Prostate gland (tissue), 2 donors: ENCODE measurements at regions not wholly inside any gene's neighbourhood (a gene's known extent, or its start where the extent isn't known, plus 50 kb on each side); places are given as distances from the start of the nearest gene placed in this dataset.

Experiments used
- DNase-seq: peaks from one replicate; pipeline ENCODE4 v3.0.0-alpha.2; 2019; ENCODE audit warnings: low spot score
- H3K27ac ChIP-seq, 2 donors: fragments of 200-600 bp; sonication (generic); 2 replicates each; pipeline ENCODE4 v1.5.1; 2017 to 2019
- H3K27me3 ChIP-seq: fragments of 200-600 bp; sonication (generic); replicated peaks from 2 replicates; pipeline ENCODE4 v1.5.1; 2019; ENCODE audit not compliant: insufficient read depth
- H3K36me3 ChIP-seq, 2 donors: fragments of 200-600 bp; sonication (generic); 1 replicate in 1 of 2; 2 replicates in 1 of 2; pipeline versions ENCODE4 v1.5.1 to v1.8.1; 2017 to 2019
- H3K4me1 ChIP-seq: fragments of 200-600 bp; sonication (generic); replicated peaks from 2 replicates; pipeline ENCODE4 v1.5.1; 2019
- H3K4me3 ChIP-seq, 2 donors: fragments of 200-600 bp; sonication (generic); 2 replicates each; pipeline ENCODE4 v1.5.1; 2017 to 2019
- H3K9me3 ChIP-seq: fragments of 200-600 bp; sonication (generic); 2 replicates; pipeline ENCODE4 v1.5.1; 2017
- POLR2A ChIP-seq: fragments of 450-650 bp; IDR thresholded peaks from one replicate; pipeline ENCODE4 v1.6.1; 2016; ENCODE audit warnings: antibody characterized with exemption, mild to moderate bottlenecking
- POLR2AphosphoS5 ChIP-seq: sonication (generic); formaldehyde crosslinking; IDR thresholded peaks from one replicate; pipeline ENCODE4 v1.6.1; 2017; ENCODE audit warnings: antibody characterized with exemption
- WGBS: methylation state at CpG from one replicate; pipeline ENCODE4 v1.1.5; 2018; 5-methylcytosine and 5-hydroxymethylcytosine counted together
- intact Hi-C: fragments of 100-400 bp; cut with DNase I; formaldehyde crosslinking; loops from one replicate; pipeline ENCODE4 v1.14.2; 2022
- TF ChIP-seq, protein P1 (sequence below), 4 experiments: fragments of 200-600 bp in 2 of 4; fragments of 450-650 bp in 2 of 4; sonication (generic) in 2 of 4; IDR thresholded peaks; 1 replicate in 3 of 4; 2 replicates in 1 of 4; pipeline ENCODE4 v1.5.1; 2016 to 2019; ENCODE audit warnings: antibody characterized with exemption in 4 of 4, mild to moderate bottlenecking in 2 of 4, moderate library complexity in 2 of 4

DNA sequence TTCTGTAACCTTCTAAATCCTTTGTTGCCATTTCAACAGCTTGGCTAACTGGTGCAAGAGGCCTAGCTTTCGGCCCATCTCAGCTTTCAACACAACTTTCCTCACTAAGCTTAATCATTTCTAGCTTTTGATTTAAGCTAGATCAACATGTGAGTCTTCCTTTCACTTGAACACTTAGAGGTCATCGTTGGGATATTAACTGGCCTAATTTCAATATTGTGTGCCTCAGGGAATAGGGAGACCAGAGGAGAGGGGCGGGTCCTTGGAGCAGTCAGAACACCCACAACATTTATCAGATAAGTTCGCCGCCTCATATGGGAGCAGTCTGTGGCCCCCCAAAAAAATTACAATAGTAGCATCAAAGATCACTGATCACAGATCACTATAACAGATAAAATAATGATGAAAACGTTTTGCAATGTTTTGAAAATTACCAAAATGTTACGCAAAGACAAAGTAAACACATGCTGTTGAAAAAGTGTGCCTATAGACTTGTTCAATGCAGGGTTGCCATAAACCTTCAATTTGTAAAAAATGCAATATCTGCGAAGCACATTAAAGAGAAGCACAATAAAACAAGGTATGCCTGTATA is 66.8 kb upstream of the PCSK1 start:
- Histone ChIP-seq H3K4me1 (no peaks in the 10 kb centered on the region), H3K36me3 (no peaks in the 10 kb centered on the region), H3K27me3 (no peaks in the 10 kb centered on the region), H3K27ac (no peak overlapping the region), H3K4me3 (no peak overlapping the region), H3K9me3 (no peaks in the 10 kb centered on the region)
- TF ChIP-seq POLR2AphosphoS5 (no peak), POLR2A (no peak)
- TF ChIP-seq, protein P1, sequence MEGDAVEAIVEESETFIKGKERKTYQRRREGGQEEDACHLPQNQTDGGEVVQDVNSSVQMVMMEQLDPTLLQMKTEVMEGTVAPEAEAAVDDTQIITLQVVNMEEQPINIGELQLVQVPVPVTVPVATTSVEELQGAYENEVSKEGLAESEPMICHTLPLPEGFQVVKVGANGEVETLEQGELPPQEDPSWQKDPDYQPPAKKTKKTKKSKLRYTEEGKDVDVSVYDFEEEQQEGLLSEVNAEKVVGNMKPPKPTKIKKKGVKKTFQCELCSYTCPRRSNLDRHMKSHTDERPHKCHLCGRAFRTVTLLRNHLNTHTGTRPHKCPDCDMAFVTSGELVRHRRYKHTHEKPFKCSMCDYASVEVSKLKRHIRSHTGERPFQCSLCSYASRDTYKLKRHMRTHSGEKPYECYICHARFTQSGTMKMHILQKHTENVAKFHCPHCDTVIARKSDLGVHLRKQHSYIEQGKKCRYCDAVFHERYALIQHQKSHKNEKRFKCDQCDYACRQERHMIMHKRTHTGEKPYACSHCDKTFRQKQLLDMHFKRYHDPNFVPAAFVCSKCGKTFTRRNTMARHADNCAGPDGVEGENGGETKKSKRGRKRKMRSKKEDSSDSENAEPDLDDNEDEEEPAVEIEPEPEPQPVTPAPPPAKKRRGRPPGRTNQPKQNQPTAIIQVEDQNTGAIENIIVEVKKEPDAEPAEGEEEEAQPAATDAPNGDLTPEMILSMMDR (IDR thresholded peaks at IDR 0.05): no peak
- WGBS: 74% methylated on average over 8 of the region's 8 CpGs
- no peak for DNase-seq
- intact Hi-C loops: no loop called here

DNA sequence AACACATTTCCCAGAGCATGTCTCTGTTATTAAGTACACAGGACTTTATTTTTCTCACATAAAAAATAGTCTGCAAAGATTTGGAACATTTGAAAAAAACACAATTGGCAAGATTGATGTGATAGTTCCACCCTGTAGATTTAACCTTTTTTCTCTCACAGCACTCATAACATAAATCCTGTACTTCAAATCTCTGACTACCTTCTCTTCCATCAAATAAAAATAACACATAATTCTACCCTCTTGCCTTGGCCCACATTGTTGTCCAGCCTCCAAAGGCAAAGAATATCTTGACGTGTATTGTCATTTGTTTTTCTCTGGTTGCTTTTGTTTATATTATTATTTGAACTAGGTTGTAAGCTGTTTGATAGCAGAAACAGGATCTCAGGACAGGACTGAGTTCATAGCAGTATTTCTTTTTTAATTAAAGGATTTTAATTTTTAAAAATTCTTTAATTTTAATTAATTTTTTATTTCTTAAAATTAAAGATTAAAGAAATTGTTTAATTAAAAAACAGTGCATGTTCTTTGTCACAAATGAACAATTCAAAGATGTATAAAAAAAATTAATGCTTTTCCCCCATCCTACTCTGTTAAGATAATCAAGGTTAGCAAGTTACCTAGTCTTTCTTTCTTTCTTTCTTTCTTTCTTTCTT is 69.1 kb upstream of the PCSK1 start:
- H3K27ac ChIP-seq: no peak overlapping the region

DNA sequence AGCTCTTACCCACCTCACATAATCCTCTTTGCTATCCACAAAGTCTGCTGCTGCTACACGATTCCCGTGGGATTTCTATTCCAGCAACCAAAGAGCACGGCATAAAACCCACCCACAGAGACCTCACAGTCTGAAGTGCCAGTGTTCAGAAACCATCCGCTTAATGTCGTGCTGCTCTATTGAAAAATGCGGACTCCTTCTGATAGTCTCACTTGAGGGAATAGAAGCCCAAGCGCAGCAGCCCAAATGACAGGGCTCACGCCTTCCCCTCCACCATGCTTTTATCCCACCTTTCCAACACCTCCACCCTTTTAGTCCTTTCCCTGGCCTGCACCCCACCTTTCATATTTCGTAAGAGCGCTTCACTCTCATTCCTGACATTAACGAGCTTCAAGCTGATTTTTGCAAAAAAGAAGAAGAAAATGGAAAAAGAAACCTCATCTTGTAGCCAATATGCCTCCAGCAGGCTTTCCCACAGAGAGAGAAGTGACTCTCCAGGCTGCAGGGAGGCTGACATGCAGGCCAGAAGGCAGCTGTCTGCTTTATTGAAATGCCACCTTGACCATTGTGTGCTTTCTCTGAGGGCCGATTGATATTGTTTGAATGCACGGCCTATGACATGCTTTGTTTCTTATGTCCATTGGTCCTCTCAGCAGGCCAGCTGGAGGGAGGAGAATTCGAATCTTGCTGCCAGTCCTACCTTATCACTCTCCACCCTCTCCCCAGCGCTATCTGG is 70.6 kb upstream of the PCSK1 start:
- Histone ChIP-seq H3K9me3 (no peaks in the 10 kb centered on the region), H3K36me3 (no peaks in the 10 kb centered on the region), H3K27ac (no peak overlapping the region), H3K4me3 (no peak overlapping the region), H3K4me1 (no peaks in the 10 kb centered on the region), H3K27me3 (no peaks in the 10 kb centered on the region)
- no peak for DNase-seq
- TF ChIP-seq, protein P1 (IDR thresholded peaks at IDR 0.05): no peak
- TF ChIP-seq POLR2A (no peak), POLR2AphosphoS5 (no peak)
- intact Hi-C loops: no loop called here
- 78% methylated on average over 15 of the region's 15 CpGs for WGBS

More for the DNA sequence above, 69.1 kb upstream of the PCSK1 start:
- intact Hi-C loops: no loop called here
- TF ChIP-seq, protein P1 (IDR thresholded peaks at IDR 0.05): no peak
- TF ChIP-seq POLR2A (no peak), POLR2AphosphoS5 (no peak)
- DNase-seq: no peak
- no peaks in the 10 kb centered on the region for H3K27me3 ChIP-seq
- H3K4me1 ChIP-seq: no peaks in the 10 kb centered on the region
- H3K9me3 ChIP-seq: no peaks in the 10 kb centered on the region
- WGBS: 55% methylated on average over 1 of the region's 1 CpG
- H3K36me3 ChIP-seq: no peaks in the 10 kb centered on the region
- H3K4me3 ChIP-seq: no peak overlapping the region

DNA sequence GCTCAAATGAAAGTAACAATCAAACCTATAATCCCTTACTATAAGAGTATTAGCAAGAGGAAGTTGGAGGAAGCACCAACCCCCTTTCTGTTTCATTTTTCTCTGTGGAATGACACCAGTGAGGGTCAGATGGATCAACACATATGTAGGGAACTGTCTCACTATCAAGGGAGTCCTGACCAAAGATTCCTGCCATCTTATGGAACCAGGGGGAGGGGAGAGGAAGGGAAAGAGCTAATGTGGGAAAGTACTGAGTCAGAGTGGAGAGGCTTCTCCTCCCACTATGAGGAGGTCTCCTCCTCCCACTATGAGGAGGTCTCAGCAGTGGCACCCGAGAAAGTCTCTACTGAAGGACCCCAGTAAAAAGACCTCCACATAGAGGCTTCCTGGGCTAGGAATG is 73.3 kb upstream of the PCSK1 start:
- Histone ChIP-seq H3K27ac (no peak overlapping the region), H3K9me3 (no peaks in the 10 kb centered on the region), H3K4me1 (no peaks in the 10 kb centered on the region), H3K36me3 (no peaks in the 10 kb centered on the region), H3K27me3 (no peaks in the 10 kb centered on the region), H3K4me3 (no peak overlapping the region)
- 42% methylated on average over 1 of the region's 1 CpG for whole genome bisulfite sequencing
- TF ChIP-seq POLR2AphosphoS5: no peak
- TF ChIP-seq, protein P1 (IDR thresholded peaks at IDR 0.05): no peak
- TF ChIP-seq POLR2A: no peak
- intact Hi-C loops: no loop called here
- DNase-seq: no peak
